MM.1S (cell line): ENCODE measurements at regions not wholly inside any gene's neighbourhood (a gene's known extent, or its start where the extent isn't known, plus 50 kb on each side); places are given as distances from the start of the nearest gene placed in this dataset.

Experiments
- EZH2phosphoT487 ChIP-seq: fragments of 300-600 bp; sonication (generic); IDR thresholded peaks from 2 replicates; pipeline ENCODE4 v1.6.1; 2018; ENCODE audit warnings: antibody characterized with exemption, low read length
- TF ChIP-seq, protein P1 (sequence below): fragments of 300-600 bp; sonication (generic); IDR thresholded peaks from 2 replicates; pipeline ENCODE4 v1.5.1; 2016; ENCODE audit warnings: antibody characterized with exemption, low read length, mixed read lengths

DNA sequence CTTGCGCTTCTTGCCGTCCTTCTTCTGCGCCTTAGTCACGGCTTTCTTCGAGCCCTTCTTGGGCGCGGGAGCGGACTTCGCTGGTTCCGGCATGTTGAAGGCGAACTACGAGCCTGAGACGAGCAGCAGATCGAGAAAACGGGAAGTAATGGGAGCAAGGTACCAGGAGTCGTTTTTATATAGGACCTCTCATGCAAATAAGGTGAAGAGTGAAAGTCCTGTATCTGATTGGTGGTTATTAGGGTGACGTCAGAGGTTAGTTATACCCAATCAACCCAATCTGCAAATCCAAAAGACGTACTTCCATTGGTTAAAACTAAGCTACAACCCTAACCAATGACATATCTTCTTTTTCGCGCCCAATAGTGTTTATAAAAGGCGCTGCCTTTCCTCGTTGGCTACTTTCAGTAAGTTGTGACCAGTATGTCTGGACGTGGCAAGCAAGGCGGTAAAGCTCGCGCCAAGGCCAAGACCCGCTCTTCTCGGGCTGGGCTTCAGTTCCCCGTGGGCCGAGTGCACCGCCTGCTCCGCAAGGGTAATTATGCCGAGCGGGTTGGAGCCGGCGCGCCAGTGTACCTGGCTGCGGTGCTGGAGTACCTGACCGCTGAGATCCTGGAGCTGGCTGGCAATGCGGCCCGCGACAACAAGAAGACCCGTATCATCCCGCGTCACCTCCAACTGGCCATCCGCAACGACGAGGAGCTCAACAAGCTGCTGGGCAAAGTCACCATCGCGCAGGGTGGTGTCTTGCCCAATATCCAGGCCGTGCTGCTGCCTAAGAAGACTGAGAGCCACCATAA lies 100.6 kb upstream of the PRSS16 start:
- TF ChIP-seq, protein P1, sequence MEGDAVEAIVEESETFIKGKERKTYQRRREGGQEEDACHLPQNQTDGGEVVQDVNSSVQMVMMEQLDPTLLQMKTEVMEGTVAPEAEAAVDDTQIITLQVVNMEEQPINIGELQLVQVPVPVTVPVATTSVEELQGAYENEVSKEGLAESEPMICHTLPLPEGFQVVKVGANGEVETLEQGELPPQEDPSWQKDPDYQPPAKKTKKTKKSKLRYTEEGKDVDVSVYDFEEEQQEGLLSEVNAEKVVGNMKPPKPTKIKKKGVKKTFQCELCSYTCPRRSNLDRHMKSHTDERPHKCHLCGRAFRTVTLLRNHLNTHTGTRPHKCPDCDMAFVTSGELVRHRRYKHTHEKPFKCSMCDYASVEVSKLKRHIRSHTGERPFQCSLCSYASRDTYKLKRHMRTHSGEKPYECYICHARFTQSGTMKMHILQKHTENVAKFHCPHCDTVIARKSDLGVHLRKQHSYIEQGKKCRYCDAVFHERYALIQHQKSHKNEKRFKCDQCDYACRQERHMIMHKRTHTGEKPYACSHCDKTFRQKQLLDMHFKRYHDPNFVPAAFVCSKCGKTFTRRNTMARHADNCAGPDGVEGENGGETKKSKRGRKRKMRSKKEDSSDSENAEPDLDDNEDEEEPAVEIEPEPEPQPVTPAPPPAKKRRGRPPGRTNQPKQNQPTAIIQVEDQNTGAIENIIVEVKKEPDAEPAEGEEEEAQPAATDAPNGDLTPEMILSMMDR = no peak
- no peak for TF ChIP-seq EZH2phosphoT487
